Germinal center (tissue), 1 donor: ENCODE measurements at regions not wholly inside any gene's neighbourhood (a gene's known extent, or its start where the extent isn't known, plus 50 kb on each side); places are given as distances from the start of the nearest gene placed in this dataset.

Experiments used
- DNase-seq: peaks from one replicate; pipeline ENCODE4 v3.0.0; 2012; ENCODE audit warnings: mixed read lengths, low spot score

DNA sequence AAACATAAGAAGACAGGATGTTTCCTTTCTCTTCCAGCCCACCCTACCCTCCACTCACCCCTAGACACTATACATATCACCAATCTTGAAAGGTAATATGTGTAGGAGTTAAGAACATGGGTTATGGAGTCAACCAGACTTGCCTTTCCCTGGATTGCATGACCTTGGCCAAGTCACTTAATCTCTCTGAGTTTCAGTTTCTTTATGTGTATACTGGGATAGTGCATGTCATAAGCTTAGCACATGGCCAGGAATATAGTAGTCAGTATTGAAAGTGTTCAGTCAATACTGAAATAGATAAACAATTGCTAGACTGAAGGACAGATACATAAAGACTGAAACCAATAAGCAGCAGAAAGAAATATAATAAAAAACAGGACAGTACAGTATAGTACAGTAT, 283.2 kb upstream of the STT3B start:
- no peak for DNase-seq

DNA sequence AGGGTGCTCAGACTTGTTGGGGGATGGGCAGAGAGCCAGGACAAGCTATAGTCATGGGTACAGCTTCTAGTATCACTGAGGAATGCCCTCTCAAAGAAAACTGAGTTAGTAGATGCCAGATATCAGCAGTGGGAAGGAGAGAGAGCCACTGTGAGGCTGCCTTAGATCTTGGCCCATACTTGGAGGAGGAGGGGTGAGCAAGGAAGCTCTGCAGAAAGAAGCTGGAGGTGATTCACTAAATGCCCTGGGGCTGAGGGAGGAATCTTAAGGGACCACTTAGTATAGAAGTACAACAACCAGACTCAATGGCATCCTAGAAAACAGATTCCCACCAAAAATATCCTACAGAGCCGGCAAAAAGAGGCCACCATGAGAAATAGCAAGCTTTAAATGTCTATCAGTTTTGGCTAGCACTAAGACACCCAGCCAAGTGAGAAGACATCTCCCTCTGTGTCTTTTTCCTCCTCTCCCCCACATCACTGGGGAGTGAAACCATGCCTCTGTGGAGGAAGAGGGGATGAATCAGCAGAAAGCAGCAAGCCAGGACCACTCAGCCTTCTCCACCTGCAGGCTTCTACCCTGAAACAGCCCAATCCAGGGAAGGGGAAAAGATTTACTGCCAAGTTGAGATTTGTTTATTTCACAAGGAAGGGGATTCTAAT, 282.5 kb upstream of the STT3B start:
- no peak for DNase-seq

DNA sequence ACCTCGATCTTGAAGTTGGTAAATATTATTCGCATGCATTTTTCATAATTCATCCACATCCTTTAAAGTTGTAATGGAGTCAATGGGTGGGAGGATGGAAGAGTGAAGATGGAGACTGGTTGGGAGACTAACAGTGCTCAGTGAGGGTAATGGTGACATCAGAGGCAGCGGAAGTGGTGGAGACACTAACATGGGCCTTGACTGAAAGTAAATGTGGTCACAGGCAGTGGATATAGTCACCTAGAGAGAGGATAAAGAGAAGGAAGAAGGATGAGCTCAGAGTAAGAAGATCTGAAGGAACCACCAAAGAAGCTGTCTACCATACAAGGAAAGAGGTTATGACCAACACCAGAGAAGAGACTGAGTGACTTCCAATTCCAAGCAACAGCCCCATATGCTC, 281.6 kb upstream of the STT3B start:
- no peak for DNase-seq

DNA sequence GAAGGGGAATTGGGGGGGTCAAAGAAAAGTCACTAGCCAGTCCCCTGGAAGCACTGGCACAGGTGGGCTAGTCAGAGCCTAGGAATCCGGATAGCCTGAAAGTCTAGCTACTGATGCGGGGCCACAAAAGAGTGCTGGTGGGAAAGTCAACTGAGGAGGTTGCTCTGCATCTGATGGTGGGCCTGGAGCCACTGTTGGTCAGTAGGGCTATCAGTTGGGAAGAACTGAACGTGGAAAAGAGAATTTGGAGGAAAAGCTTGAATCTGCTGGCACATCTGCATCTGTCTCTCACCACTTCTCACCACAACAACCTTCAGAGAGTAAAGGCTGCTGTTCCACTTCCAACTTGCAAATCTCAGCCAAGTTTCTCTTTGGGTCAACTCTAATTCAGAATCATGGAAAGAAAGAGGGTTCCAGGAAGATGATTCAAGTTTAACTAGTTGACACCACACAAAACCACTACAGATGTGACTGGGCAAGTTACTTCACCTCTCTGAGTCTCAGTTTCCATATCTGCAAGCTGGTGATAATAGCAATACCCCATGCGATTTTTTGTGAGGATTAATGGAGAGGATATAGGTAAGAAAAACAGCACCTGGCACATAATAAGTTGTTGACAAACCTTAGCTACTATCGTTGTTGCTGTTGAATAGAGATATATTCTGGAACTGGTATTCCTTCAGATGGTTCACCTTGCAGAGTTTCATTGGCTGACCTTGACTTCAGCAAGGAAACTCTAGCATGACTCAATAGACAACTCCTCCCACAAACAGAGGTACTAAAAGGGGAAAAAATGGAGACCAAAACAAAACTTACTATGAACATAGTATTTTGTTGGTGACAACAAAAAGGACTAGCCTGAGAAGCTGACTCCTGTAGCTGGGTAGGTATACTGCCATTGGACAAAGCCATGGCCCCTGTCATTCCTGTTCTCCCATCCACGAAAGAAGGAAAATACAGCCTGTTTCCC, 280.2 kb upstream of the STT3B start:
- DNase-seq, result no peak

DNA sequence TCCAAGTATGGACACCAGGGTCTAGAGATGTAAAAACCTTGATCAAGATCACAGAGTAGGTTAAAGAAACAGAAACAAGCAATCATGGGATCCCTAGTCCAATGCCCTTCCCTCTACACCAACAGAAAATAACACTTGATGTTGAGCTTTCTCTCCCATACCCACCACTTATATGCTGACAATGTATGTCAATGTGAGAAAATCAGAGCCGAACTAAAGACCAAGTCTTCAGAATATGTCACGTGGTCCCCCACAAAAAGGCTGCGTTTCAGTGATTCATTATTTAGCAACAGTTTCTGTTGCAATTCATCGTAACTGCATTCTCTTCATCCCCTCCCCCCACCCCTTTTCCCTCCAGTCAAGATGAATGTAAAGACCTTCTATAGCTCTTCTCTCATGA, 278.9 kb upstream of the STT3B start:
- DNase-seq, result no peak

DNA sequence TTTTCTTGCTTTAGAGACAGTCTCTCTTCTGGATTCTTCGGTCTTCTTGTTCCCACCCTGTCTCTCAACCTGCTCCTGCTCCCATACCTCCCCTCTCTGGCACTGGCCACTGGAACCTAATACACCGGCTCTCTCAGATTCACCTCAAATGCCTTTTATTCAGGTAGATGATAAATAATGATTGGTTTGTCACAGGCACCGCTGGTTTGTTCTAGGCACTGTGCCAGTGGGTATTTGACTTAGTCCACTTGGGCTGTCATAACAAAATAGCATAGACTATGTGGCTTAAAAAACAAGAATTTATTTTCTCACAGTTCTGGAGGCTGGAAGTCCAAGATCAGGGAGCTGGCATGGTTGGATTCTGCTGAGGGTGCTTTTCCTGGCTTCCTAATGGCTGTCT, 278.2 kb upstream of the STT3B start:
- DNase-seq, result no peak

DNA sequence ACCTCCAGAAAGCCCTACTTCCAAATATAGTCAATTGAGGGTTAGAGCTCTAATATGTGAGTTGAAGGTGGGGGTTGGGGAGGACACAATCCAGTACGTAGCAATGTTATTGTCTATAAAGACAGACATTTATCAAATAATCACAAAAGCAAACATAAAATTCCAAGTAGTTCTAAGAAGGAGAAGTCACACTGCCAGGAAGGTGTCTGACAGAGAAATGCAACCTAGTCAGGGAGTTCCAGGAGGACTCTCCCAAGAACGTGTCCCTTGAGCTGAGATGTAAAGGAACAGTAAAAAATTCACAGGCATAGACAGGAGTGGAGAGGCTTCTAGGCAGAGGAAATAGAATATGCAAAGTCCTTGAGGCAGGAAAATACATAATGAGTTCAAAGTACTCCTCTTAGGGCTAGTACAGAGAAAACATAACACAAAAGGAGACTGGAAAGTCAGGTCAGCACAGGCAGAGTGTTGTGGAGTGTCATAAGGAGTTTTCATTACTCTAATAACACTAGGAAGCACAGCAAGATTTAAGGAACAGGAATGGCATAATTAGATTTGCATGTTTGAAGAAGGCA, 277.6 kb upstream of the STT3B start:
- no peak for DNase-seq

DNA sequence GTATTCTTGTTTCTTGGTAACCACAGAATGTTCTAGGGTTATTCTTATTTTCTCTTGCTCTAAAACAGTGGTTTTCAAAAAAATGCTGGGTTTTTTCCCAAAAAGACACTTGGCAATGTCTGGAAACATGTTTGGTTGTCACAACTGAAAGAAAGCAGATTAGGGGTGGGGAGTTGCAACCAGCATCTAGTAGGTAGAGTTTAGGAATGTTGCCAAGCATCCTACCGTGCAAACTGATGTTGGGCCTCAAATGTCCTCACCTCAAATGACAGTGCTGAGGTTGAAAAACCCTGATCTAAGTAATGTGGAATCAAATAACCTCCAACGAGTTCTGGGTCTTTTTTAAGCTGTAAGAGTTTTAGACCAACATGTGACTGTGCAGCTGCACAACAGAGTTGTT, 270.5 kb upstream of the STT3B start:
- no peak for DNase-seq

DNA sequence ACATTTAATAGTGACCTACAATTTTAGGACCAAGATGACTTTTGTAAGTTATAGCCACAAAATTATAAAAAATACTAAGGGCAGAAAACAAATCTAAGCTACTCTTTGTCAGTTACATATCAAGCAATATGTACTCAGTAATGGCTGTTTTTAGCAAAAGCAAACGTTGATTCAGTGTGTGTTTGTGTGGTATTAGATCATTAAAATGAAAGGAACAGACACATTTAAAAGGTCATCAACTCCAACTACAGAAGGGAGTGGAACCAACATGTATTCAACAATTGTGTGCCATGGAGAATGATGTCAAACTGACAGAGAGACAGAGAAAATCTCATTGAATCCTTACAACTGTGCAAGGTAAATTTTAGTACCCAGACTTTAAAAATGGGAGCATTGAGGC, 268.8 kb upstream of the STT3B start:
- DNase-seq, result no peak

DNA sequence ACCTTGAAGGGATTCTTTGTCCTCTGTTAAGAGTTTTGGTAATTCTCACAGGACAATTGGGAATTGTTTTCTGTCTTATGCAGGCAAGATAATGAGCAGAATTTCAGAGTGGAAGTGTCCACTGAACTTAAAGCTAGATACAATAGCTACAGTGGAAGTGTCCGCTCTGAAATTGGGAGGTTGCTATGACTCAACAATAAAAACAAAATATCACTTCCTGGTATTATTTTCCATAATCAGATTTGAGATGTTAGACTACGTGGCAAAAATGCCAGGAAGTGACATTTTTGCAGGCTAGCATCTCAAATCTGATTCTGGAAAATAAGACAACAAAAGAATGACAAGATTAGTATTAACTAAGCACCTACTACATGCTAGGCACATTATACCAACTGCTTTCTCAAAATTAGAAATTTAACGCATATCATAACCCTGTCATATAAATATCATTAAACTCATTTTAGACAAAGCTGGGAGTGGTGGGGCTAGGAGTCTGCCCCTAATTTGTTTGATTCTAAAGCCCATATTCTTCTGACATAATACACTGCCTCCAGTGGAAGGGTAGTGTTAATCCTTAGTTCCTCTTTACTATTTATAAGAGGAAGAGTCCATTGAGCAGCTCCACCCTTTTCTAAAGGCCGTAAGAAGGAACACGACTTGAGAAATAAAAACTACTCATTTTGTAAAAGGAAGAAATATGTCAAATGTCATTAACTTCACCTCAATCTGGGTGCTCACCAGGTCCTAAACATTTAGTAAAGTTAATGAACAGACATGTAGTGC, 266.9 kb upstream of the STT3B start:
- DNase-seq, result no peak

DNA sequence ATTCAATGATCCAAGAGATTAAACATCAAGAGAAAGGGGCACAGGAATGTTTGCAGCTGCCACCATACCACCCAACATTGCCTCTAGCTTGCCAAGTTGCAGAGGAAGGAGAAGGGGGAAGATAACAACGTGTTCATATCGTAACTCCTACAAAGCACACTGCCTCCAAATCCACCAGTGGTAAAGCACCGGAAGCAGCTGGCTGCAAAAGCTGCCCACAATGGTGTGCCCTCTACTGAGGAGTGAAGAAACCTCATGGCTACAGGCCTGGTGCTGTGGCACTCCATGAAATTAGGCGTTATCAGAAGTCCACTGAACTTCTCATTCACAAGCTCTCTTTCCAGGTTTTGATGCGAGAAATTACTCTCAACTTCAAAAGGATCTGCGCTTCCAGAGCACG, 263.9 kb upstream of the STT3B start:
- DNase-seq, result no peak

DNA sequence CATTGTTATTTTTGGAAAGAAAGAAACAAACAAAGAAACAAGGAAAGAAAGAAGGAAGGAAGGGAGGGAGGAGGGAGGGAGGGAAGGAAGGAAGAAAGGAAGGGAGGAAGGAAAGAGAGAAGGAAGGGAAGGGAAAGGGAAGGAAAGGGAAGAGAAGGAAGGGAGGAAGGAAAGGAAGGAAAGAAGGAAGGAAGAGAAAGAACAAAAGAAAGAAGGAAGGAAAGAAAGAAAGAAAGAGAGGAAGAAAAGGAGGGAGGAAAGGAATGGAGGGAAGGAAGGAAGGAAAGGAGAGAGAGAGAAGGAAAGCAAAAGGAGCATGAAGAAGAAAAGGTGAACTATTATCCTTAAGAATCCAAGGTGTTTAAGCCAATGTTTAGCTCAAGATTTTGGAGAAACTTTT, 262.7 kb upstream of the STT3B start:
- no peak for DNase-seq

DNA sequence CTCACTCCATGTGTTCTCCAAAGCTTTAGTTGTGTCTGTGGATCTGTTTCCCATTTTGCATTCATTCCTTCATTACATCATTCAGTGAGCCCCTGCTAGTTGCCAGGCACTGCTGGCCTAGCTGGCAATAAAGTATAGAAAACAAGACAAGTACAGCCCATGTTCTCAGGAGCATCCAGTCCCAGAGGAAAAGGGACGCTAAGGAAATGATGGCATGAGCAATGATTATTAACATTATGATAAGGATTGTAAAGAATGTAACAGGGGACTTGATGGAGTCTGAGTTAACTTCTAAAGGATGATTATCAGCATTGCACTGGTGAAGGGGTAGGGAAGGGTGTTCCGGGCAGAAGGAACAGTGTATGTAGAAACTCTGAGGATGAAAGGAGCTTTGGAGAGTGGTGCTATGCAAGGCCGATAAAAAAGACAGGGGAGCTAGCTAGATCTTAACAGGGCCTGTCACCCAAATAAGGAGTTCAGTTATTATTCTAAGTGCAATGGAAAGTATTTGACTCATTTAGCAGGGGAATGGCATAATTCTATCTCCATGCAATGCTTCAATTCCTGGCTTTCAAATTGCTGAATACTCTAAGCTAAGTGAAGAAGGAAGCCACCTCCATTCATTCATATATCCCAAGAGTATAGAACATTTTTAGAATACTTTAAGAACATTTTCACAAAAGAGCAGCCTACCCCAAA, 258.2 kb upstream of the STT3B start:
- DNase-seq, result no peak

DNA sequence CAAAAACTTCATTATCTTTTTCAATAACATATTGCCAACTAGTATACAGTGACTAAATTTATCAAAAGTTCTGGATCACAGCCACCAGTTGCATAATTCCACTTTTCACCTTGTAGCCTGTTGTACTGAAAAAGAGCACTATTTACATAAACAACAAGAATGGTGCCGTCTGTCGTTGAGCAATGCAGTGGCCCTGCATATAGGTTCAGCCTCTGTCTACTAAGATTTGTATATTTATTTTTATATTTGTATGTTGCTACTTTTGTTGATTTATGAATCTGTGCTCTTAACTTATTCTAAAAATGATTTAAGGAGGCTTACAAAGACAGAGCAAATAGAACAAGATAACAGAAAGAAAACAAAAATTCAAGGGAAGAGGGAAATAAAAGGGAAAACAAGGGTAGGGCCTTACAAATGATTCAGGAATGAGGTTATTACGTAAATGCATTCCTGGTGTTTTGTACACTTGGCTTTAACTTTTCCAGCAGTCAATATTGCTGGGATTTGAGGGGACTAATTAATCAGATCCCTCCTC, 257.6 kb upstream of the STT3B start:
- no peak for DNase-seq

DNA sequence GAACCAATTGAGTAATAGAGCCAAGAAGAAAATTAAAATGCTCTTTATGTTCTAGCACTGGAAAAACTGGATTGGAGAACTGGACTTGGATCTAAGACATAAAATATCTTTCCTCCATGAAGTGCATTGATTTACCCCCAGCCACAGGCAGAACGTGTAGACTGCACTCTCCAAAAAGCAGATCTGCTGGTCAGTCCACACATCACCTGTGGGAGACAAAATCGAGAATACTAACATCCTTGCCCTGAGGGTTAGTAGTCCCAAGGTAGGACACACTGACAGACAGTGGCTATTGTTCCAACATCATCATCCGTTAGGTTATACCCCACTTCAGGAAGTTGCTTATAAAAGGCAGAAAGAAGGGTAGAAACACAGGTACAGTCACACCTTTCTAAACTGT, 257.1 kb upstream of the STT3B start:
- DNase-seq, result no peak

DNA sequence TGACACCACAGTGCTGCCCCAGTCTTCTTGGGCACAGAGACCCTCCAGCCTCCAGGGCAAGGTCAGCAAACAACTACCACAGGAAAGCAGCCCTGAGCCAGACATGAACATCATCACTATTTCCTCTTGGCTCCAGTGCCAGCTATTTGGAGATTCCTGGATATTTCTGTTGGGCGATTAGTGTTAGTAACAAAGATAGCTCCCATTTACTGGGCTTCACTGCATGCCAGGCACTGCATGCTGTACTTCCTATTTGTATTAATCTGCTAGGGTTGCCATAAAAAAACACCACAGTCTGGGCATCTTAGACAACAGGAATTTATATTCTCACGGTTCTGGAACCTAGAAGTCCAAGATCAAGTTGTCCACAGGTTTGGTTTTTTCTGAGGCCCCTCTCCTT, 255.1 kb upstream of the STT3B start:
- no peak for DNase-seq

DNA sequence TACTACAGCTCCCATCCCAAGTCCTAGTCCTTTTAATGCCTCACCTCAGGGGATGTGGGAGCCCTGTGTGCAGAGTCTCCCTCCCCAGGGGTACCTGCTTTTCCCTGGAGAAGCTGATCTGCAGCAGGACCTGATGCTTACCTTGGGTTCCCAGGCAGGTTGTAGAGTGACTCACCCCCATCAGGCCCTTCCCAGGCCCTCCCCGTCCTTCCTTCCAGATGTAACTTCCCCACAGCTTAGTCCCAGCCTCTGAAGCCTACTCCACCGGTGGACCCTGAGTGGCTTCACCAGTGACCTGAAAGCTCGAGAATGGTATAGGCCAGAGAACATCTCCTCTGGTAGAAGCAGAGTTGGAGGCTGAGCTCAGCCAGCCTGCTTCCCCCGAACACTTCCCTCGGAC, 254.2 kb upstream of the STT3B start:
- no peak for DNase-seq

DNA sequence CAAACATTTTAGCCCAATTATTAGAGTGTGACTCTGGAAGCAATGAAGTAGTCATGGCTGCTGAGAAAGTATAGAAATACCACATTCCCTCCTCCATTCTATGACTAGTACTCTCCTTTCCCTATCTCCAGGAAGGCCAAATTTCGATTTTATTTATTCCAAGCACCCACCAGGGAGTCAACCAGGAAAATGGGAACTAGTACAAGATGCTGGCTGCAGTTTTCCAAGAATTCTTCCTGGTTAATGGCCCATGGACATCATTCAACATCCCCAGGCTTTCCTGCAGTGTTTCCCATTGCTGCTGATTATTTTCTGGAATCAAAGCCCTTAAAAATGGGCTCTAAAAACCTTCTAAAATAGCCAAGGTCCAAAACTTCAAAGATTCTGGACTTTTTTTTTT, 247.9 kb upstream of the STT3B start:
- no peak for DNase-seq

DNA sequence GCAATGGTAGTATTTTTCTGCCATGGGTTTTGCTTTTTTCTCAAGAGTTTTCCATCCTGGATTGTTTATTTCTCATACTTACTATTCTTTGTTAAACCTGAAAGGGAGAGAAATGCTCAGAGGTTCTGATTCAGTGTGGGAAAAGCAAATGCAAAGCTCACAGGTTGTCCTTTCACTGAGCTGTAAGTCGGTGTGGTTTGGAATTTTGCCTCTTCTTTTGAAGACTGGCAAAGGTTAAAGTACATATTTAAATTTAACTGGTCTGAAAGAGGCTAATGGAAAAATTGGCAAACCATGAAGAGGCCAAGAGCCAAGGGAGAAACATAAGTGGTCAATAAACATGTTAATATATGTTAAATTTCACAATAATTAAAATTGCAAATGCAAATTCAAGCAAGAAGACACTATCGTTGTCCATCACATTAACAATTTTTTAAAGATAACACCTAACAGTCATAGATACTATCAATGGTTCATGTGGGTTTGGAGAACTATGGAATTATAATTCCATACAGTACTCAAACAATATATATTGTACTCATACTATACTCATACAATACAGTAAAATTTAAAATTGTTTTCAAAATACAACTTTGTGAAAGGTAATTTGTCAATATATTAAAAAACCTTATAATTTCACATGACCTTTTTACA, 246.8 kb upstream of the STT3B start:
- no peak for DNase-seq

DNA sequence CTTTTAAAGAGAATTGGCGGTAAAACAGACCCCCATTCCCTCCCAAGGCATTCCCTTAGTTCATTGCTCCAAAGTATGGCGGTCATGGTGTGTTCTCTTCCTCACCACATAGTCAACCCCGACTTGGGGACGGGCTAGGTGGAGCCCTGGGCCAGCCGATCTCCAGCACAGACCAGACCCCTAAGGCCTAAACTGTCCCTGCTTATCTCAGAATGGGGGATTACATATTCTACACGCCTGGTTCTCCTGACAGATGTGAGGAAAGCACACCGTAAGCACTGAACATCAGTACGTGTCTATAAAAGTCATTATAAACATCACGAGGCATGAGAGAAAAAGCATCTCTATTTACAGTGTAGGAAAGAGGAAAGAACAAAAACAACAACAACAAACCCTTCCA, 244.5 kb upstream of the STT3B start:
- no peak for DNase-seq

DNA sequence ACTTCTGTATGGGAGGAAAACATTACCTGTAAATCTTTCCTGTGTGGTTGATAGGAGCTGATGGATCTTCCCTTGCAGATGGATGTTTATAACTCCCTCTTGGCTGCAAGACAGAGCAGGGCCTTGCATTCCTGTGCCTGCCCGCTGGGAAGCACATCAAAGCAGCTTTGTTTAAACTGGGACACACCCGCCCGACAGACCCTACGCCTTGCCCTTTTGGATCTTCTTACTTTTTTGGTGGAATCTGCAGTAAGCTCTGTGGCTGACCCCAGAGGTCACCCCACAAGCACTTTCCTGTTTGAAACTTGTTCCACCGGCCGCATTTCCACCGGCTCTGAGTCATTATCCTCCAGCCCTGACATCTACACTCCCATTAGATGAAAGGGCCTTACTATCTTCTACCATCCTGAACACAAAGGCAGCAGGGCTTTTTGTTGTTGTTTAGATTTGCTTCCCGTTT, 244.1 kb upstream of the STT3B start:
- DNase-seq, result no peak
